K562 (cell line): ENCODE measurements at regions not wholly inside any gene's neighbourhood (a gene's known extent, or its start where the extent isn't known, plus 50 kb on each side); places are given as distances from the start of the nearest gene placed in this dataset.

Source experiments
- ATAC-seq: fragments of 200-7000 bp; cut with Tn5 transposase; 3 replicates; pipeline ENCODE4 v1.9.1; 2020; ENCODE audit warnings: moderate library complexity
- BruUV-seq: library from RNA; stranded (reverse); fragments of 400-500 nt; replicated peaks from 2 replicates; lab custom pipeline; 2021; lab: Mats Ljungman, UMichigan
- CTCF ChIA-PET: fragments of 300-600 bp; formaldehyde crosslinking; extraction: SDS; loops from one replicate; lab custom pipeline; 2021; ENCODE audit warnings: low intra/inter-chr PET ratio; lab: Yijun Ruan, JAX
- POLR2A ChIA-PET: fragments of 300-600, 350-650 bp; sonication (Branson Sonifier 250); formaldehyde crosslinking; extraction: SDS; loops from one replicate; lab custom pipeline; 2021; ENCODE audit warnings: antibody characterized with exemption, inconsistent platforms; lab: Yijun Ruan, JAX
- DNase-seq, 4 experiments: peaks; one replicate each; pipeline versions ENCODE4 v3.0.0 to v3.0.0-alpha.2; 2011 to 2018; ENCODE audit warnings: low spot score in 3 of 4, mixed read lengths in 3 of 4; ENCODE audit errors: extremely low read depth in 1 of 4
- FAIRE-seq: peaks from 2 replicates; lab custom pipeline; 2011; peaks lifted over from hg19 to GRCh38; lab: Jason Lieb, UNC
- H2AFZ ChIP-seq: 2 replicates; pipeline ENCODE4 v1.6.0; 2011; ENCODE audit warnings: low read depth, low read length, control low read depth, inconsistent platforms
- H3K27ac ChIP-seq: fragments of 200-600 bp; 3 replicates; pipeline ENCODE4 v1.8.0; 2011; ENCODE audit warnings: low read depth, mild to moderate bottlenecking, control low read depth, inconsistent platforms, low read length, moderate library complexity, mixed read lengths; ENCODE audit errors: extremely low read depth
- H3K27me3 ChIP-seq, 2 experiments: fragments of 300-600 bp in 1 of 2; 2 replicates in 1 of 2; 3 replicates in 1 of 2; pipeline versions ENCODE4 v1.6.0 to v1.8.0; 2011; ENCODE audit warnings: inconsistent platforms in 2 of 2, low read length in 2 of 2, mild to moderate bottlenecking in 1 of 2, mixed read lengths in 1 of 2, moderate library complexity in 1 of 2; ENCODE audit not compliant: control insufficient read depth in 2 of 2, insufficient read depth in 2 of 2
- H3K36me3 ChIP-seq: fragments of 300-600 bp; 3 replicates; pipeline ENCODE4 v1.8.0; 2011; ENCODE audit warnings: mild to moderate bottlenecking, low read length, inconsistent platforms; ENCODE audit not compliant: control insufficient read depth, insufficient read depth
- H3K4me1 ChIP-seq, 2 experiments: fragments of 200-600 bp in 1 of 2; replicated peaks in 1 of 2; 2 replicates in 1 of 2; 3 replicates in 1 of 2; pipeline versions ENCODE4 v1.5.1 to v1.8.0; 2011; ENCODE audit warnings: inconsistent platforms in 2 of 2, low read length in 2 of 2, mild to moderate bottlenecking in 1 of 2, mixed read lengths in 1 of 2, moderate library complexity in 1 of 2; ENCODE audit not compliant: control insufficient read depth in 2 of 2, insufficient read depth in 2 of 2
- H3K4me2 ChIP-seq: 2 replicates; pipeline ENCODE4 v1.6.1; 2011; ENCODE audit warnings: low read length, control low read depth, inconsistent platforms, mixed read lengths; ENCODE audit not compliant: insufficient read depth
- H3K4me3 ChIP-seq: fragments of 200-600 bp; sonication (generic), shearing (Covaris generic); 2 replicates; pipeline ENCODE4 v1.5.1; 2016; ENCODE audit warnings: control low read depth, inconsistent platforms
- H3K79me2 ChIP-seq: fragments of 200-600 bp; 3 replicates; pipeline ENCODE4 v1.8.0; 2011; ENCODE audit warnings: low read length, inconsistent platforms; ENCODE audit not compliant: control insufficient read depth, insufficient read depth
- H3K9ac ChIP-seq, 2 experiments: 2 replicates each; pipeline versions ENCODE4 v1.6.0 to v1.6.1; 2011; ENCODE audit warnings: low read depth in 2 of 2, low read length in 2 of 2, control low read depth in 1 of 2, inconsistent platforms in 1 of 2, mild to moderate bottlenecking in 1 of 2, mixed read lengths in 1 of 2; ENCODE audit not compliant: insufficient read depth in 1 of 2
- H3K9me1 ChIP-seq: one replicate; pipeline ENCODE4 v1.6.0; 2011; ENCODE audit warnings: inconsistent platforms, mild to moderate bottlenecking, low read length, moderate library complexity; ENCODE audit not compliant: control insufficient read depth, insufficient read depth
- H3K9me3 ChIP-seq: replicated peaks from 2 replicates; pipeline ENCODE4 v1.5.1; 2011; ENCODE audit warnings: low read depth, low read length, inconsistent platforms; ENCODE audit not compliant: control insufficient read depth, insufficient read depth
- H4K20me1 ChIP-seq: replicated peaks from 2 replicates; pipeline ENCODE4 v1.6.1; 2011; ENCODE audit warnings: low read length, inconsistent platforms, mixed read lengths; ENCODE audit not compliant: control insufficient read depth, insufficient read depth
- LEF1 ChIP-seq: fragments of 450-650 bp; IDR thresholded peaks from 2 replicates; pipeline ENCODE4 v1.6.1; 2016; ENCODE audit warnings: mild to moderate bottlenecking
- NCOA1 ChIP-seq: fragments of 450-650 bp; IDR thresholded peaks from 2 replicates; pipeline ENCODE4 v1.6.1; 2016; ENCODE audit warnings: low read depth
- ZNF124 ChIP-seq: sonication (generic); formaldehyde crosslinking; IDR thresholded peaks from 2 replicates; pipeline ENCODE4 v1.8.1; 2022; ENCODE audit warnings: missing genetic modification reagents
- WGBS: fragments of 100-300 bp; shearing (Covaris generic); methylation state at CpG from one replicate; pipeline ENCODE4 v1.1.6; 2016; ENCODE audit warnings: low coverage, mixed read lengths; ENCODE audit not compliant: insufficient coverage; ENCODE audit errors: missing lambda C conversion rate; 5-methylcytosine and 5-hydroxymethylcytosine counted together
- in situ Hi-C: fragments of 300-500 bp; cut with MboI; formaldehyde crosslinking; loops from 4 replicates; pipeline ENCODE4 v1.15.0; 2018; ENCODE audit warnings: inconsistent platforms, mixed read lengths
- intact Hi-C: fragments of 100-400 bp; cut with micrococcal nuclease; formaldehyde crosslinking; loops from 2 replicates; pipeline ENCODE4 v1.14.2; 2022
- TF ChIP-seq, protein P1 (sequence below): fragments of 200-800 bp; sonication (Bioruptor generic); IDR thresholded peaks from 2 replicates; pipeline ENCODE4 v1.6.1; 2016; ENCODE audit warnings: missing genetic modification characterization, missing compliant biosample characterization

DNA sequence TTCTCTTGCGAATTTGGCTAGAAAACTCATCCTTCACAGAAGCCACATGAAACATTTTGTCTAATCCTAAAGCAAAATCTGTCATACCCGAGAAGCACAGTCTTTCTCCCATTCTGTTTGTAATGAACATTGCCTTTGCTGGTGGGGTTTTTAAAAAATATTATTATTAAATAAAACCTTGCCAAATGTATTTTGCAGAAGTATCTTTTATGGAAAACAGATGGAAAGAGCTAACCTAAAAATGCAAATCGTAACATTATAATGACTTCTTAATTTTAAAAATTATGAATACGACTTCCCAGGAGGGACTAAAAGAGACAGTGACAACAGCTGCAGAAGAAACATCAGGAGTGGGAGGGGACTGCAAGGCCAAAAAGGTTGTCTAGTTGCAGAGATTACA lies 246.3 kb upstream of the TAS2R1 start:
- DNase-seq, result no peak
- in situ Hi-C loops, result no loop called here
- TF ChIP-seq LEF1 (no peak), NCOA1 (no peak), ZNF124 (CRISPR knock-in tag) (no peak)
- TF ChIP-seq, protein P1, sequence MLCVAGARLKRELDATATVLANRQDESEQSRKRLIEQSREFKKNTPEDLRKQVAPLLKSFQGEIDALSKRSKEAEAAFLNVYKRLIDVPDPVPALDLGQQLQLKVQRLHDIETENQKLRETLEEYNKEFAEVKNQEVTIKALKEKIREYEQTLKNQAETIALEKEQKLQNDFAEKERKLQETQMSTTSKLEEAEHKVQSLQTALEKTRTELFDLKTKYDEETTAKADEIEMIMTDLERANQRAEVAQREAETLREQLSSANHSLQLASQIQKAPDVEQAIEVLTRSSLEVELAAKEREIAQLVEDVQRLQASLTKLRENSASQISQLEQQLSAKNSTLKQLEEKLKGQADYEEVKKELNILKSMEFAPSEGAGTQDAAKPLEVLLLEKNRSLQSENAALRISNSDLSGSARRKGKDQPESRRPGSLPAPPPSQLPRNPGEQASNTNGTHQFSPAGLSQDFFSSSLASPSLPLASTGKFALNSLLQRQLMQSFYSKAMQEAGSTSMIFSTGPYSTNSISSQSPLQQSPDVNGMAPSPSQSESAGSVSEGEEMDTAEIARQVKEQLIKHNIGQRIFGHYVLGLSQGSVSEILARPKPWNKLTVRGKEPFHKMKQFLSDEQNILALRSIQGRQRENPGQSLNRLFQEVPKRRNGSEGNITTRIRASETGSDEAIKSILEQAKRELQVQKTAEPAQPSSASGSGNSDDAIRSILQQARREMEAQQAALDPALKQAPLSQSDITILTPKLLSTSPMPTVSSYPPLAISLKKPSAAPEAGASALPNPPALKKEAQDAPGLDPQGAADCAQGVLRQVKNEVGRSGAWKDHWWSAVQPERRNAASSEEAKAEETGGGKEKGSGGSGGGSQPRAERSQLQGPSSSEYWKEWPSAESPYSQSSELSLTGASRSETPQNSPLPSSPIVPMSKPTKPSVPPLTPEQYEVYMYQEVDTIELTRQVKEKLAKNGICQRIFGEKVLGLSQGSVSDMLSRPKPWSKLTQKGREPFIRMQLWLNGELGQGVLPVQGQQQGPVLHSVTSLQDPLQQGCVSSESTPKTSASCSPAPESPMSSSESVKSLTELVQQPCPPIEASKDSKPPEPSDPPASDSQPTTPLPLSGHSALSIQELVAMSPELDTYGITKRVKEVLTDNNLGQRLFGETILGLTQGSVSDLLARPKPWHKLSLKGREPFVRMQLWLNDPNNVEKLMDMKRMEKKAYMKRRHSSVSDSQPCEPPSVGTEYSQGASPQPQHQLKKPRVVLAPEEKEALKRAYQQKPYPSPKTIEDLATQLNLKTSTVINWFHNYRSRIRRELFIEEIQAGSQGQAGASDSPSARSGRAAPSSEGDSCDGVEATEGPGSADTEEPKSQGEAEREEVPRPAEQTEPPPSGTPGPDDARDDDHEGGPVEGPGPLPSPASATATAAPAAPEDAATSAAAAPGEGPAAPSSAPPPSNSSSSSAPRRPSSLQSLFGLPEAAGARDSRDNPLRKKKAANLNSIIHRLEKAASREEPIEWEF (CRISPR knock-in tag), result no peak
- TF ChIP-seq, all 486 proteins: peak for 0
- no peaks in the 10 kb centered on the region for H4K20me1 ChIP-seq
- H3K9ac ChIP-seq, result no peak overlapping the region
- H3K36me3 ChIP-seq, result no peaks in the 10 kb centered on the region
- no peaks in the 10 kb centered on the region for H3K79me2 ChIP-seq
- intact Hi-C loops, result no loop called here
- no peak for ATAC-seq
- no peaks in the 10 kb centered on the region for H3K9me3 ChIP-seq
- no peaks in the 10 kb centered on the region for H3K27me3 ChIP-seq
- H3K4me3 ChIP-seq, result no peak overlapping the region
- POLR2A ChIA-PET, result no interaction called here
- H3K4me1 ChIP-seq, result no peaks in the 10 kb centered on the region
- H3K27ac ChIP-seq, result no peak overlapping the region
- CTCF ChIA-PET, result no interaction called here
- FAIRE-seq, result no peak
- no peak overlapping the region for H3K4me2 ChIP-seq
- 0% methylated on average over 4 of the region's 4 CpGs for WGBS
- no peak overlapping the region for H2AFZ ChIP-seq
- BruUV-seq, result no TSS peak
- no peaks in the 10 kb centered on the region for H3K9me1 ChIP-seq
